ENCODE measurements at regions not wholly inside any gene's neighbourhood (a gene's known extent, or its start where the extent isn't known, plus 50 kb on each side); places are given as distances from the start of the nearest gene placed in this dataset.

DNA sequence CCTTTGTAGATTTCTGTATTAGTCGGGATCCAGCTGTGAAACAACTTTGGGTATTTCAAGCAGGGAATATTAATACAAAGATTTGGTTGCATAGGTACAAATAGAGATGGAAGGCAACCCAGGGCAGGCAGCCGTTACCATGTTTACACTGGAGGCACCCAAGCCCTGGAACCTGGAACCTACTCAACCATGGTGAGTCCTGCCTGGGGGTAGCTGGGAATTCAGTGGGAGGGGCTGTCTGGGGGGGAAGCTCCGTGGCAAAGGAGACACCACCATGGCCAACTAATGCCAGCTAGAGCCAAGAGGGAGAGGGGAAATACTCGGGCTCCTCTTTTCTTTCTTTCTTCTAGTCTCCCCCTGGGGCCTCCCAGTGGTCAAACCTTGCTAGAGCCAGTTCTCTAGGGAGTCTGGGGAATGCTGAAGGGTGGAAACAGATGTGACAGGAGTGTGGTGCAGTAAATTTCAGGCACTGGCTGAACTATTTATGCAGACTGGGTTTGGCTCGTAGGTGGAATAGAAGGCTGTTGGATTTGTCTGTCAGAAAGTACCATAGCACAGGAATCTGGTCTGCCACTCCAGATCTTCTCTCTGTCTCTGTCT is 91.9 kb upstream of the CACNA1E start:
- no peak overlapping the region for H3K4me3 ChIP-seq (ENCODE audit: low read depth in 1 of 2, low read length in 2 of 2)
- H3K9me3 ChIP-seq (ENCODE audit: control insufficient read depth in 1 of 2, low read length in 2 of 2): no peaks in the 10 kb centered on the region
- no peak overlapping the region for H3K27ac ChIP-seq (ENCODE audit: low read depth, low read length)
- no peaks in the 10 kb centered on the region for H3K4me1 ChIP-seq (ENCODE audit: control insufficient read depth in 1 of 2, insufficient read depth in 2 of 2, low read length in 2 of 2)
- no peak overlapping the region for H3K9ac ChIP-seq (ENCODE audit: low read depth in 1 of 2, low read length in 2 of 2)
- H3K27me3 ChIP-seq (ENCODE audit: control insufficient read depth in 1 of 2, insufficient read depth in 2 of 2, low read length in 2 of 2): peaks cover 0 to under 1% of the 10 kb centered on the region in 2 donors
- no peaks in the 10 kb centered on the region for H3K36me3 ChIP-seq (ENCODE audit: control insufficient read depth in 1 of 2, insufficient read depth in 2 of 2, low read length in 2 of 2)

GRCh38 chr1:181392133-181392532 is 91.2 kb upstream of the CACNA1E start:
- H3K27me3 ChIP-seq (ENCODE audit: control insufficient read depth in 1 of 2, insufficient read depth in 2 of 2, low read length in 2 of 2): no peaks in the 10 kb centered on the region
- H3K4me3 ChIP-seq (ENCODE audit: low read depth in 1 of 2, low read length in 2 of 2): no peak overlapping the region
- H3K9me3 ChIP-seq (ENCODE audit: control insufficient read depth in 1 of 2, low read length in 2 of 2): no peaks in the 10 kb centered on the region
- H3K9ac ChIP-seq (ENCODE audit: low read depth in 1 of 2, low read length in 2 of 2): no peak overlapping the region
- H3K27ac ChIP-seq (ENCODE audit: low read depth, low read length): no peak overlapping the region
- no peaks in the 10 kb centered on the region for H3K36me3 ChIP-seq (ENCODE audit: control insufficient read depth in 1 of 2, insufficient read depth in 2 of 2, low read length in 2 of 2)
- no peaks in the 10 kb centered on the region for H3K4me1 ChIP-seq (ENCODE audit: control insufficient read depth in 1 of 2, insufficient read depth in 2 of 2, low read length in 2 of 2)

DNA sequence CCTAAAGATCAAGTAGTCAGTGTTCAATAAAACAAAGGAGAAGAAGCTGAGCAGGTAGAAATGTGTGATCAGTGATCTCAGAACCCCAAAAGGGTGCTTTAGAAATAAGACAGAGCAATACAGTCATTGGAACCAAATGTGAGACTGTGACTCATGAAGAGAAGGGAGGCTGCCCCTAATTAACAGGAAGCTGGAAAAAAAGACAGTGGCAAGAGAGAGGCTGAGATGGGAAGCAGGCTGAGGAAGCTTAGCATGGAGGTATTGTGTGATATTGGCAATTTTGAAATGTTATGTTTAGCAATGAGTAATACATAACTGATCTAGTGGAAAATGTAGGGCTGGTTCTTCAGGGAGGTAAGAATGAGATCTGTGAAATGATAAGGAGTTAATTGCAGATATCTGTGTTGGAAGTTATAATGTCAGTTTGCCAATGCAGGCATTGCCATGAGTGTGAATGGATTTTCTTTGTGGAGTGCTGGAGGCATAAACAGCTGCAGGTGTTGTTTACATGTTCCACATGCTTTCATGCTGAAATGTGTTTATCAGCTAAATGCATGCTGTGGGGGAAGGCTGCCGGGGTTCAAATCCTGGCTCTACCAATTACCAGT is 90.6 kb upstream of the CACNA1E start:
- H3K9ac ChIP-seq (ENCODE audit: low read depth in 1 of 2, low read length in 2 of 2): no peak overlapping the region
- H3K4me1 ChIP-seq (ENCODE audit: control insufficient read depth in 1 of 2, insufficient read depth in 2 of 2, low read length in 2 of 2): no peaks in the 10 kb centered on the region
- no peak overlapping the region for H3K27ac ChIP-seq (ENCODE audit: low read depth, low read length)
- H3K9me3 ChIP-seq (ENCODE audit: control insufficient read depth in 1 of 2, low read length in 2 of 2): no peaks in the 10 kb centered on the region
- no peaks in the 10 kb centered on the region for H3K36me3 ChIP-seq (ENCODE audit: control insufficient read depth in 1 of 2, insufficient read depth in 2 of 2, low read length in 2 of 2)
- H3K4me3 ChIP-seq (ENCODE audit: low read depth in 1 of 2, low read length in 2 of 2): no peak overlapping the region
- H3K27me3 ChIP-seq (ENCODE audit: control insufficient read depth in 1 of 2, insufficient read depth in 2 of 2, low read length in 2 of 2): no peaks in the 10 kb centered on the region

GRCh38 chr1:181394766-181395165 is 88.6 kb upstream of the CACNA1E start:
- no peaks in the 10 kb centered on the region for H3K27me3 ChIP-seq (ENCODE audit: control insufficient read depth in 1 of 2, insufficient read depth in 2 of 2, low read length in 2 of 2)
- no peaks in the 10 kb centered on the region for H3K4me1 ChIP-seq (ENCODE audit: control insufficient read depth in 1 of 2, insufficient read depth in 2 of 2, low read length in 2 of 2)
- H3K27ac ChIP-seq (ENCODE audit: low read depth, low read length): no peak overlapping the region

GRCh38 chr1:181396171-181396670 is 87.1 kb upstream of the CACNA1E start:
- Histone ChIP-seq H3K4me1 (ENCODE audit: control insufficient read depth in 1 of 2, insufficient read depth in 2 of 2, low read length in 2 of 2) (no peaks in the 10 kb centered on the region), H3K9ac (ENCODE audit: low read depth in 1 of 2, low read length in 2 of 2) (no peak overlapping the region), H3K9me3 (ENCODE audit: control insufficient read depth in 1 of 2, low read length in 2 of 2) (no peaks in the 10 kb centered on the region), H3K27ac (ENCODE audit: low read depth, low read length) (no peak overlapping the region), H3K4me3 (ENCODE audit: low read depth in 1 of 2, low read length in 2 of 2) (no peak overlapping the region), H3K27me3 (ENCODE audit: control insufficient read depth in 1 of 2, insufficient read depth in 2 of 2, low read length in 2 of 2) (no peaks in the 10 kb centered on the region), H3K36me3 (ENCODE audit: control insufficient read depth in 1 of 2, insufficient read depth in 2 of 2, low read length in 2 of 2) (no peaks in the 10 kb centered on the region)

More at GRCh38 chr1:181394766-181395165, 88.6 kb upstream of the CACNA1E start:
- Histone ChIP-seq H3K4me3 (ENCODE audit: low read depth in 1 of 2, low read length in 2 of 2) (no peak overlapping the region), H3K9ac (ENCODE audit: low read depth in 1 of 2, low read length in 2 of 2) (no peak overlapping the region), H3K9me3 (ENCODE audit: control insufficient read depth in 1 of 2, low read length in 2 of 2) (no peaks in the 10 kb centered on the region), H3K36me3 (ENCODE audit: control insufficient read depth in 1 of 2, insufficient read depth in 2 of 2, low read length in 2 of 2) (no peaks in the 10 kb centered on the region)

DNA sequence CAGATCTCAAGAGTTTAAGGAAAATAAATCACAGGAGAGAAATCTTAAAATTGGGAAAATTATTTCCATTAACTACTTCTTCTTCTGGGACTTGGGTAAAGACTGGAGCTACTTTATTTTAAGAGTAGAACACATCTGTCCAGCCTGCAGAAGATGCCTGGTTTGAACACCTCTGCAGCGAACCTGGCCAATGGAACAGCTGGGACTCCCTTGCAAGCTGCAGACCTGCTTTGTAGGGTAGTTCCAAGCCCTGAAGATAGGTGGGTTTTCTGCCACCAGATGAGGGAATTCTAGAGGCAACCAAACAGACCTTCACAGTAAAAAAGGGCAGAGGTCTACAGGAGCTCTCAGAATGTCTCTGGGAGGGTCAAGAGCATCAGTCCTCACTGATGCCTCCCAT is 86.5 kb upstream of the CACNA1E start:
- Histone ChIP-seq H3K4me1 (ENCODE audit: control insufficient read depth in 1 of 2, insufficient read depth in 2 of 2, low read length in 2 of 2) (no peaks in the 10 kb centered on the region), H3K9me3 (ENCODE audit: control insufficient read depth in 1 of 2, low read length in 2 of 2) (no peaks in the 10 kb centered on the region), H3K36me3 (ENCODE audit: control insufficient read depth in 1 of 2, insufficient read depth in 2 of 2, low read length in 2 of 2) (no peaks in the 10 kb centered on the region), H3K4me3 (ENCODE audit: low read depth in 1 of 2, low read length in 2 of 2) (no peak overlapping the region), H3K27me3 (ENCODE audit: control insufficient read depth in 1 of 2, insufficient read depth in 2 of 2, low read length in 2 of 2) (no peaks in the 10 kb centered on the region), H3K27ac (ENCODE audit: low read depth, low read length) (no peak overlapping the region), H3K9ac (ENCODE audit: low read depth in 1 of 2, low read length in 2 of 2) (no peak overlapping the region)

DNA sequence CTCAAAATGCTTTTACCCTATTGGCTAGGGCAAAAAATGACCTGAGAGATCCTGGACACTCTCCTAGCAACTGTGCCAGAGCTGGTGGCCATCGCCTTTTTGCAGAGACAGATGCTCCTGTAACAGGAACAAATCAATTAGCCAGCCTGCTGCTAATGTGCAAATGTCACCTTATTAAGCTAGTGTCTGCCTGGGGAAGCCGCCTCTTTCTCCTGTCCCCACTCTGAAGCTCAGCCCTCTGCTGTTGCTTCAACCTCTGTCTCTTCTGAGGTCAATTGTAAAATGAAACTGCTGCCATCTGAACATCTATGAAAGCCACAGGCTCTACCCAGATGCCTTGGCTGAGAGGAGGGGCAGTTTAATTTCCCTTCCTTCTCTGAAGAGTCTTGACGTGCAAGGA is 85.5 kb upstream of the CACNA1E start:
- Histone ChIP-seq H3K27me3 (ENCODE audit: control insufficient read depth in 1 of 2, insufficient read depth in 2 of 2, low read length in 2 of 2) (no peaks in the 10 kb centered on the region), H3K9ac (ENCODE audit: low read depth in 1 of 2, low read length in 2 of 2) (no peak overlapping the region), H3K4me3 (ENCODE audit: low read depth in 1 of 2, low read length in 2 of 2) (no peak overlapping the region), H3K27ac (ENCODE audit: low read depth, low read length) (no peak overlapping the region), H3K9me3 (ENCODE audit: control insufficient read depth in 1 of 2, low read length in 2 of 2) (no peaks in the 10 kb centered on the region), H3K4me1 (ENCODE audit: control insufficient read depth in 1 of 2, insufficient read depth in 2 of 2, low read length in 2 of 2) (no peaks in the 10 kb centered on the region), H3K36me3 (ENCODE audit: control insufficient read depth in 1 of 2, insufficient read depth in 2 of 2, low read length in 2 of 2) (no peaks in the 10 kb centered on the region)

DNA sequence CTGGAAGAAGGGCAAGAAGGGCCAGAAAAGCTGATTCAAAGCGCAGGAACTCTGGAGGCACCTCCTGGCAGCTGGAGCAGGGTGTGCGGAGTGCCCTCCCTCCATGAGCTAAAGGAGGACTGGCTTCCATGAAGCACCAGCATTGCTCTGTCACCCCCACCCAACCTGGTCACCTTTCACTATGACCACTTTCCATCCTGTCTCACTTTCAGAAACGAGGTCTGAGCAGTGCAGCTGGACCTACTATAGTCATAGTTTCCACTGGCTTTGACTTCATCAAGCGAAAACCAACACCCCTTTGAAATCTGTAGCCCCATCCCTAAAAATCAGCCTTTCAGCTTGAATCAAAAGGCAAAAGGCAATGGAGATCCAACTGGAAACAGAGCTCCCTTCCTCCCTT is 84.8 kb upstream of the CACNA1E start:
- no peaks in the 10 kb centered on the region for H3K27me3 ChIP-seq (ENCODE audit: control insufficient read depth in 1 of 2, insufficient read depth in 2 of 2, low read length in 2 of 2)
- H3K4me3 ChIP-seq (ENCODE audit: low read depth in 1 of 2, low read length in 2 of 2): no peak overlapping the region
- no peaks in the 10 kb centered on the region for H3K36me3 ChIP-seq (ENCODE audit: control insufficient read depth in 1 of 2, insufficient read depth in 2 of 2, low read length in 2 of 2)
- no peak overlapping the region for H3K27ac ChIP-seq (ENCODE audit: low read depth, low read length)
- no peak overlapping the region for H3K9ac ChIP-seq (ENCODE audit: low read depth in 1 of 2, low read length in 2 of 2)
- H3K4me1 ChIP-seq (ENCODE audit: control insufficient read depth in 1 of 2, insufficient read depth in 2 of 2, low read length in 2 of 2): no peaks in the 10 kb centered on the region
- no peaks in the 10 kb centered on the region for H3K9me3 ChIP-seq (ENCODE audit: control insufficient read depth in 1 of 2, low read length in 2 of 2)

- H3K27me3 ChIP-seq (ENCODE audit: control insufficient read depth in 1 of 2, insufficient read depth in 2 of 2, low read length in 2 of 2): no peaks in the 10 kb centered on the region
- H3K27ac ChIP-seq (ENCODE audit: low read depth, low read length): no peak overlapping the region
Measured at GRCh38 chr1:181405584-181405983, 77.7 kb upstream of the CACNA1E start.

DNA sequence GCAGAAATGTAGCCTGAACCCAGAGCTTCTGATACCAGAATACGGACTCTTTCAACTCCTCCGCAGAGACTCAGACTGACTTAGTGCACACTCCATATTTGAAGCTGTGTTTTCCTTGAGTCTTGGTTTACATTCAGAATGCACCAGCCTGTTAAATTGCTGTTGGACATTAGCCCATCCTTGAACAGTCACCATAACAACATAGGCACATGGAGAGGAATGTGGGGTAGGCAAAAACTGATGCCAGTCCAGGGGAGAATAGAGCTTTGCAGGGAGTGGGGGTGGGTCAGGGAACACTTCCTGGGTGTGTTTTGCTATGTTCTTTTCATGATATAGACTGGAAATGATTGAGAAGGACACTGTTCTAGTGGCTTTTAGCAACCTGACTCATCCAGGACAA is 76.3 kb upstream of the CACNA1E start:
- H3K27ac ChIP-seq (ENCODE audit: low read depth, low read length): no peak overlapping the region
- no peak overlapping the region for H3K4me3 ChIP-seq (ENCODE audit: low read depth in 1 of 2, low read length in 2 of 2)
- no peak overlapping the region for H3K9ac ChIP-seq (ENCODE audit: low read depth in 1 of 2, low read length in 2 of 2)
- no peaks in the 10 kb centered on the region for H3K9me3 ChIP-seq (ENCODE audit: control insufficient read depth in 1 of 2, low read length in 2 of 2)
- no peaks in the 10 kb centered on the region for H3K27me3 ChIP-seq (ENCODE audit: control insufficient read depth in 1 of 2, insufficient read depth in 2 of 2, low read length in 2 of 2)
- H3K4me1 ChIP-seq (ENCODE audit: control insufficient read depth in 1 of 2, insufficient read depth in 2 of 2, low read length in 2 of 2): no peaks in the 10 kb centered on the region
- no peaks in the 10 kb centered on the region for H3K36me3 ChIP-seq (ENCODE audit: control insufficient read depth in 1 of 2, insufficient read depth in 2 of 2, low read length in 2 of 2)

More at GRCh38 chr1:181405584-181405983, 77.7 kb upstream of the CACNA1E start:
- Histone ChIP-seq H3K9ac (ENCODE audit: low read depth in 1 of 2, low read length in 2 of 2) (no peak overlapping the region), H3K4me1 (ENCODE audit: control insufficient read depth in 1 of 2, insufficient read depth in 2 of 2, low read length in 2 of 2) (no peaks in the 10 kb centered on the region), H3K9me3 (ENCODE audit: control insufficient read depth in 1 of 2, low read length in 2 of 2) (no peaks in the 10 kb centered on the region), H3K4me3 (ENCODE audit: low read depth in 1 of 2, low read length in 2 of 2) (no peak overlapping the region), H3K36me3 (ENCODE audit: control insufficient read depth in 1 of 2, insufficient read depth in 2 of 2, low read length in 2 of 2) (no peaks in the 10 kb centered on the region)

Measured in duodenal mucosa (tissue), 2 donors.